ENCODE measurements at regions not wholly inside any gene's neighbourhood (a gene's known extent, or its start where the extent isn't known, plus 50 kb on each side); places are given as distances from the start of the nearest gene placed in this dataset.
"Not testable (repeated sequence)": the region's sequence is repeated elsewhere in the genome, so short reads cannot be mapped to it uniquely, and the experiment has no call there.

DNA sequence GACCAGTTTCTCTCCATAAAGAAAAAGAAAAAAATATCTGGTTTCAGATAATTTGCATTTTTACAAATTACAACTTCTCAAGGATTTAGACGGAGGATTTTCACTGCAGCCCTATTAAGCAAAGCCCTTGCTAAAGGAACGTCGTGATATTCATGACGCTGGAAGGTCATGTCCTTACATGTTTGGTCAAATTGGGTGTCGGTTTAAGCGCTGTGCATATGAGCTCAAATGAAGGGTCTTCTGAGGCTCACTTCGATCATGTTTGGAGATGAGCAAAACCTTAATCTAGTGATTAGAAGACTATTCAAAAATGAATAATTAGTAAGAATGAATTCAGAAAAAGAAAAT is 67.3 kb upstream of the USP15 start:
- H3K4me3 Mint-ChIP-seq = peak overlapping the region; percentile 89
- H3K4me1 Mint-ChIP-seq = peaks cover 22% of the 10 kb centered on the region
- H3K27ac Mint-ChIP-seq = no peak overlapping the region
- no peaks in the 10 kb centered on the region for H3K9me3 ChIP-seq (ENCODE audit: control insufficient read depth, low read length, poor library complexity, severe bottlenecking)
- DNase-seq (no peak), ATAC-seq (no peak)
- peaks cover 42% of the 10 kb centered on the region for H3K27me3 Mint-ChIP-seq
- peaks cover 5% of the 10 kb centered on the region for H3K36me3 Mint-ChIP-seq (ENCODE audit: low read depth)

DNA sequence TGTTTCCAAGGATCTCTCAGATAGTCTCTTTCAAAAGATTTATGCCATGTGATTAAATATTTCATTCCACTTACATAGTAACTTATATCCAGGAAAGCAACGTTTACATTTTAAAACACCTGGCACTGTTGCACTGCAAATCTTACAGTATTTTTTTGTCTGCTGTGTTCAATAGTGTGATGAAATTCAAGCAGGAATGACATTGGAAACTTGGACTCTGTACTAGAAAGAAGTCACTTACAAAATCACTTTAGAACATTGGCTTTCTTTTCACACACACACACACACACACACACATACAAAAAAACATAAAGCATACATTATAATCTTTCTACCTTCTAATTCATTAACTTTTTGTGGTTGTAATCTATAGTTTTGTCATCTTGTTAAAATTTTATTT is 66.2 kb upstream of the USP15 start:
- DNase-seq = no peak
- ATAC-seq = no peak
- H3K9me3 ChIP-seq (ENCODE audit: control insufficient read depth, low read length, poor library complexity, severe bottlenecking) = no peaks in the 10 kb centered on the region
- Mint-ChIP-seq H3K4me3 (no peak overlapping the region), H3K27ac (no peak overlapping the region), H3K36me3 (ENCODE audit: low read depth) (peaks cover 5% of the 10 kb centered on the region), H3K4me1 (peaks cover 22% of the 10 kb centered on the region), H3K27me3 (peaks cover 37% of the 10 kb centered on the region)

DNA sequence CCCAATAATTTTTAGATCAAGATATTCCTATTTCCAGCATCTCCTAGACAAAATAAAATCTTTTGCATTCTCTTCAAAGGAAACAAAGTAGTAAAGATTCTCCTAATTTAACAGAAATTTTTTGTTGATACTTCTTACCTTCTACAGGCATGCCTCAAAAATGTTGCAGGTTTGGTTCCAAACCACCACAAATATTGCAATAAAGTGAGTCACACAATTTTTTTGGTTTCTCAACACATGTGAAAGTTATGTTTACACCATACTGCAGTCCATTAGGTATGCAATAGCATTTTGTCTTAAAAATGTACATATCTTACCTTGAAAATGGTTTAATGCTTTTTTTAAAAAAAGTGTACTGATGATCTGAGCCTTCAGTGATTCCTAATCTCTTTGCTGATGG is 65.6 kb upstream of the USP15 start:
- Mint-ChIP-seq H3K36me3 (ENCODE audit: low read depth) (peaks cover 5% of the 10 kb centered on the region), H3K27me3 (peaks cover 33% of the 10 kb centered on the region), H3K27ac (no peak overlapping the region), H3K4me3 (no peak overlapping the region), H3K4me1 (peaks cover 22% of the 10 kb centered on the region)
- no peaks in the 10 kb centered on the region for H3K9me3 ChIP-seq (ENCODE audit: control insufficient read depth, low read length, poor library complexity, severe bottlenecking)
- DNase-seq (no peak), ATAC-seq (no peak)

DNA sequence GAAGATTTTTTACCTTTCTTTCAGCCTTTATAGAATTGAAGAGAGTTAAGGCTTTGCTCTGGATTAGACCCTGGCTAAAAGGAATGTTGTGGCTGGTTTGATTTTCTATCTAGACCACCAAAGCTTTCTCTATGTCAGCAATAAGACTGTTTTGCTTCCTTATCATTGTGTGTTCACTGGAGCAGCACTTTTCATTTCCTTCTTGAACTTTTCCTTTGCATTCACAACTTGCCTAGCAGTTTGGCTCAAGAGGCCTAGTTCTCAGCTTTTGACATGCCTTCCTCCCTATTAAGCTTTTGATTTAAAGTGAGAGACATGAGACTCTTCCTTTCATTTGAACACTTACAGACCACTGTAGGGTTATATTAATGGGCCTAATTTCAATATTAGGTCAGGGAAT is 64.1 kb upstream of the USP15 start:
- Mint-ChIP-seq H3K4me1 (peaks cover 16% of the 10 kb centered on the region), H3K36me3 (ENCODE audit: low read depth) (peaks cover 5% of the 10 kb centered on the region), H3K27me3 (peaks cover 19% of the 10 kb centered on the region), H3K4me3 (no peak overlapping the region), H3K27ac (no peak overlapping the region)
- no peak for ATAC-seq
- DNase-seq = no peak
- no peaks in the 10 kb centered on the region for H3K9me3 ChIP-seq (ENCODE audit: control insufficient read depth, low read length, poor library complexity, severe bottlenecking)

DNA sequence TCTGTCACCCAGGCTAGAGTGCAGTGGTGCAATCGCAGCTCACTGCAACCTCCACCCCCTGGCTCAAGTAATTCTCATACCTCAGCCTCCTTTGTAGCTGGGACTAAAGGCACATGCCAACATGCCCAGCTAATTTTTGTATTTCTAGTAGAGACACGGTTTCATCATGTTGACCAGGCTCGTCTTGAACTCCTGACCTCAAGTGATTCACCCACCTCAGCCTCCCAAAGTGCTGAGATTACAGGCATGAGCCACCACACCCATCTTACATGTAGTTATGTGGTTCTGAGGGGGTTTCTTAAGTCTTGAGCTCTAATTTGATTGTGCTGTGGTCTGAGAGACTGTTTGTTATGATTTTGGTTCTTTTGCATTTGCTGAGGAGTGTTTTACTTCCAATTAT is 57.3 kb upstream of the USP15 start:
- not testable (repeated sequence) for H3K36me3 Mint-ChIP-seq (ENCODE audit: low read depth); H3K4me1 Mint-ChIP-seq; DNase-seq; H3K27me3 Mint-ChIP-seq; ATAC-seq; H3K4me3 Mint-ChIP-seq; H3K27ac Mint-ChIP-seq; H3K9me3 ChIP-seq (ENCODE audit: control insufficient read depth, low read length, poor library complexity, severe bottlenecking)

DNA sequence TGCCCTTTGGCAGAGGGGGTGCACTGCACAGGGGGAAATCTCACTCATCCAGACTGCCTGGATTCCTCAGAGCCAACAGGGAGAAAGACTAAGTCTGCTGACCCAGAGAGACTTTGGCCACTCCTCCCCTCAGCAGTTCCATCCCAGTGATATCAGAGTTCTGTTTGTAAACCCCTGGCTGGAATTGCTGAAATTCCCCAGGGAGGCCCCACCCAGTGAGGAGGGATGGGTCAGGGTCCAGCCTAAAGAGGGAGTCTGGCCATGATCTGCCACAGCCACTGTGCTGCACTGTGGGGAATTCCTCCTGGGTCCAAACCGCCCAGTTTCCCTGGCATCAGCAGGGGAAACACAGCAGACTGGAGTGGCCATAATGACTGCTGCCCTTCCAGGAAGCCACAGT is 54.9 kb upstream of the USP15 start:
- H3K4me1 Mint-ChIP-seq = peaks cover under 1% of the 10 kb centered on the region
- ATAC-seq (no peak), DNase-seq (no peak)
- H3K27me3 Mint-ChIP-seq = peaks cover 9% of the 10 kb centered on the region
- no peak overlapping the region for H3K27ac Mint-ChIP-seq
- no peak overlapping the region for H3K4me3 Mint-ChIP-seq
- H3K36me3 Mint-ChIP-seq (ENCODE audit: low read depth) = peaks cover 2% of the 10 kb centered on the region
- no peaks in the 10 kb centered on the region for H3K9me3 ChIP-seq (ENCODE audit: control insufficient read depth, low read length, poor library complexity, severe bottlenecking)

DNA sequence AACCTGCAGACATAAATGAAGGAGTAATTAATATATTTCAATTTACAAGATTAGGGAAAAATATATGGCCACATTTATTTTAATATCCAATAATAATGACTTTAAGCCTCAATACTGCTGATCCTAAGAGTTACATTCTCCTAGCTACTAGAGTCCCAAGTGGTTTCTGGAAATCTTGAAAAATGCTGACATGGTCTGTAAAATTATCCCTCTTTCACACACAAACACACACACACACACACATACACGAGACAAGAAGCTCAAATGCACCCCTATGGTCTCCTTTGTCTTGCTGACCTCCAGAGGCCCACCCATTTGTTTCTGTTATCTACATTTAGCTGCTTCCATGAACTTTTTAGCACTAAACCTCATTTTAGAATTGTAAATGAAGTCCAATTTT is 53.0 kb upstream of the USP15 start:
- Mint-ChIP-seq H3K27ac (no peak overlapping the region), H3K4me1 (peaks cover 3% of the 10 kb centered on the region), H3K27me3 (peaks cover 15% of the 10 kb centered on the region), H3K36me3 (ENCODE audit: low read depth) (peaks cover 2% of the 10 kb centered on the region), H3K4me3 (no peak overlapping the region)
- DNase-seq = no peak
- ATAC-seq = no peak
- H3K9me3 ChIP-seq (ENCODE audit: control insufficient read depth, low read length, poor library complexity, severe bottlenecking) = no peaks in the 10 kb centered on the region
